Heart left ventricle (tissue), 16 donors: ENCODE measurements at regions not wholly inside any gene's neighbourhood (a gene's known extent, or its start where the extent isn't known, plus 50 kb on each side); places are given as distances from the start of the nearest gene placed in this dataset.

Experiments
- ATAC-seq, 4 donors: fragments of 200-7000 bp; cut with Tn5 transposase; one replicate each; pipeline ENCODE4 v1.9.1; 2020 to 2022; ENCODE audit warnings: moderate library complexity in 4 of 4, mild to moderate bottlenecking in 3 of 4, moderate number of reproducible peaks in 1 of 4
- DNase-seq, 5 donors: peaks; one replicate each; pipeline ENCODE4 v3.0.0-alpha.2; 2020
- H3K27ac ChIP-seq, 12 donors: fragments of 200-600 bp; sonication (generic) in 4 of 12; one replicate each; pipeline versions ENCODE4 v1.5.0 to v1.8.0; 2016 to 2022; ENCODE audit warnings: mild to moderate bottlenecking in 2 of 12
- H3K27me3 ChIP-seq, 9 donors: fragments of 200-600 bp; sonication (generic) in 2 of 9; one replicate each; pipeline versions ENCODE4 v1.5.1 to v1.8.0; 2016 to 2022; ENCODE audit warnings: mild to moderate bottlenecking in 3 of 9
- H3K36me3 ChIP-seq, 9 donors: fragments of 200-600 bp; sonication (generic) in 2 of 9; one replicate each; pipeline versions ENCODE4 v1.5.0 to v1.8.0; 2018 to 2022; ENCODE audit warnings: mild to moderate bottlenecking in 2 of 9
- H3K4me1 ChIP-seq, 12 donors: fragments of 200-600 bp; sonication (generic) in 4 of 12; one replicate each; pipeline versions ENCODE4 v1.5.0 to v1.8.0; 2016 to 2022; ENCODE audit warnings: mild to moderate bottlenecking in 3 of 12
- H3K4me3 ChIP-seq, 12 donors: fragments of 200-600 bp; sonication (generic) in 4 of 12; one replicate each; pipeline versions ENCODE4 v1.5.0 to v1.8.0; 2017 to 2022; ENCODE audit warnings: mild to moderate bottlenecking in 9 of 12, moderate library complexity in 4 of 12
- H3K9me3 ChIP-seq, 12 donors: fragments of 200-600 bp; sonication (generic) in 4 of 12; one replicate each; pipeline versions ENCODE4 v1.5.0 to v1.8.0; 2016 to 2022; ENCODE audit warnings: mild to moderate bottlenecking in 1 of 12
- CTCF ChIP-seq, 12 donors: fragments of 200-600 bp; sonication (generic) in 4 of 12; IDR thresholded peaks; one replicate each; pipeline versions ENCODE4 v1.5.0 to v1.8.0; 2018 to 2022; ENCODE audit warnings: antibody characterized with exemption in 12 of 12, mild to moderate bottlenecking in 5 of 12
- POLR2A ChIP-seq, 2 donors: fragments of 450-650 bp; IDR thresholded peaks; one replicate each; pipeline ENCODE4 v1.6.1; 2017; ENCODE audit warnings: antibody characterized with exemption in 2 of 2, mild to moderate bottlenecking in 2 of 2, moderate library complexity in 2 of 2
- WGBS, 4 donors: extraction: QIAGEN DNeasy Blood & Tissue Kit in 2 of 4; methylation state at CpG; one replicate each; pipeline versions ENCODE4 v1.1.5 to v1.1.7; 2013 to 2018; 5-methylcytosine and 5-hydroxymethylcytosine counted together
- intact Hi-C, 10 donors: fragments of 100-400 bp; cut with DNase I; formaldehyde crosslinking; loops; one replicate each; pipeline versions ENCODE4 v1.11.1 to v1.14.2; 2022
- donor health status: ischemic (EF 13 %, LVEDD 7.1; RV severe dilation, severe dysfunction).
- donor health status: healthy with polysubstance abuse.
- donor health status: DM: no; HTN: yes; CAD: no.
- donor health status: DM: no; HTN: no; CAD: no.
- donor health status: ischemic (EF 25% LVEDD 6.9; RV normal size, moderate dysfunction).
- donor health status: ischemic (EF 25% LVEDD 5.7; RV mildly dilated, moderate dysfunction).
- donor health status: healthy.
- donor health status: DM: yes; HTN: yes; CAD: no.
- donor health status: ischemic (EF 35%, LVEDD 5.7; RV mildly dilated, moderate dysfunction).
- donor health status: nonischemic (EF 11% LVEDD 7.7; RV severe dilation, severe dysfunction).
- donor health status: DM: yes; HTN: yes; CAD: no.
- donor health status: PGD.
- donor health status: ischemic (EF 29% LVEDD 5.4; RV normal size, mild dysfunction).
- donor health status: nonischemic (EF 23%, LVEDD 6.1; RV moderate dilation, normal function).

GRCh38 chr17:70771804-70772386 lies 602.6 kb downstream of the KCNJ2 start:
- H3K4me3 ChIP-seq, result no peak overlapping the region
- DNase-seq, result no peak
- H3K36me3 ChIP-seq, result no peaks in the 10 kb centered on the region
- no peaks in the 10 kb centered on the region for H3K27me3 ChIP-seq
- H3K4me1 ChIP-seq, result no peaks in the 10 kb centered on the region
- intact Hi-C loops, result loop anchor here in 1 of 10 donors (10.0 kb wide), 1 partner anchor 683 kb away; no protein-coding TSS in a partner anchor
- no peak for TF ChIP-seq POLR2A (IDR thresholded peaks at IDR 0.05)
- TF ChIP-seq CTCF (IDR thresholded peaks at IDR 0.05), result no peak
- ATAC-seq, result no peak
- no peak overlapping the region for H3K27ac ChIP-seq
- WGBS, 4 donors, result 82 to 85% (median 83%) methylated on average over 14 of the region's 14 CpGs
- no peaks in the 10 kb centered on the region for H3K9me3 ChIP-seq

GRCh38 chr17:70772761-70773160 lies 603.4 kb downstream of the KCNJ2 start:
- H3K4me1 ChIP-seq, result no peaks in the 10 kb centered on the region
- H3K4me3 ChIP-seq, result no peak overlapping the region
- TF ChIP-seq CTCF (IDR thresholded peaks at IDR 0.05), result no peak
- no peak for TF ChIP-seq POLR2A (IDR thresholded peaks at IDR 0.05)
- no peak overlapping the region for H3K27ac ChIP-seq
- intact Hi-C loops, result loop anchor here in 1 of 10 donors (10.0 kb wide), 1 partner anchor 682 kb away; no protein-coding TSS in a partner anchor
- WGBS, 4 donors, result 78 to 89% (median 86%) methylated on average over 7 of the region's 7 CpGs
- H3K9me3 ChIP-seq, result no peaks in the 10 kb centered on the region
- ATAC-seq (no peak), DNase-seq (no peak)
- no peaks in the 10 kb centered on the region for H3K36me3 ChIP-seq
- H3K27me3 ChIP-seq, result no peaks in the 10 kb centered on the region

- H3K4me1 ChIP-seq, result no peaks in the 10 kb centered on the region
- H3K36me3 ChIP-seq, result no peaks in the 10 kb centered on the region
- 88 to 94% (median 92%) methylated on average over 1 of the region's 1 CpG for WGBS, 4 donors
- ATAC-seq (no peak), DNase-seq (no peak)
- H3K27ac ChIP-seq, result no peak overlapping the region
- no peaks in the 10 kb centered on the region for H3K9me3 ChIP-seq
- H3K4me3 ChIP-seq, result no peak overlapping the region
- no peaks in the 10 kb centered on the region for H3K27me3 ChIP-seq
- intact Hi-C loops, result loop anchor here in 1 of 10 donors (10.0 kb wide), 1 partner anchor 682 kb away; no protein-coding TSS in a partner anchor
- TF ChIP-seq CTCF (IDR thresholded peaks at IDR 0.05) (no peak), POLR2A (IDR thresholded peaks at IDR 0.05) (no peak)
Observed at GRCh38 chr17:70773258-70773657, 603.9 kb downstream of the KCNJ2 start.

GRCh38 chr17:70774339-70775117 lies 605.2 kb downstream of the KCNJ2 start:
- H3K27me3 ChIP-seq, result no peaks in the 10 kb centered on the region
- DNase-seq (no peak), ATAC-seq (no peak)
- H3K4me1 ChIP-seq, result no peaks in the 10 kb centered on the region
- no peaks in the 10 kb centered on the region for H3K9me3 ChIP-seq
- intact Hi-C loops, result loop anchor here in 1 of 10 donors (10.0 kb wide), 1 partner anchor 680 kb away; no protein-coding TSS in a partner anchor
- no peak overlapping the region for H3K4me3 ChIP-seq
- H3K27ac ChIP-seq, result no peak overlapping the region
- no peak for TF ChIP-seq POLR2A (IDR thresholded peaks at IDR 0.05)
- H3K36me3 ChIP-seq, result no peaks in the 10 kb centered on the region
